HG02678 (cell line): ENCODE measurements at regions not wholly inside any gene's neighbourhood (a gene's known extent, or its start where the extent isn't known, plus 50 kb on each side); places are given as distances from the start of the nearest gene placed in this dataset.

Experiments used
- ATAC-seq: cut with Tn5 transposase; IDR thresholded peaks from one replicate; pipeline ENCODE4 v1.9.1; 2021; ENCODE audit warnings: mild to moderate bottlenecking, moderate library complexity; ENCODE audit not compliant: unreplicated experiment

GRCh38 chr2:67812682-67813081, 250.1 kb downstream of the C1D start:
- ATAC-seq, result no peak

GRCh38 chr2:67823726-67824125, 239.1 kb downstream of the C1D start:
- ATAC-seq, result no peak

DNA sequence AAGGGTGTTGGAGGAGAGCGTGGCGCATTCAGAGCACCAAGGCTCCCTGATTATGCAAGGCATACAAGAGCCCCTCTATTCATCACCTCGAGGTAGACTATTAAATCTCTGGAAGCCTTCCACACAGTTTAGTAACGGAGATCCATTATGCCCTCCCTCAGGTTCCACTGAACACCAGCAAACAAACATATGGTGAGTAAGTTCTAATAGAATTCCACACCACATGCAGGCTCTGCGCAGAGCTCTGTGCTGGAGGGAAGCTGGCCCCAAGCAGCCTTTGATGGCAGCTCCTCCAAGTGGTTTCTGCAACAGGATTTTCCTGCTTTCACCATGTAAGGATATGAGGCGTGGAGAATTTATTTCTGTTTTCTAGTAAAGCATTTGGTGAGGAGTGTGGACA, 238.6 kb downstream of the C1D start:
- ATAC-seq, result no peak

DNA sequence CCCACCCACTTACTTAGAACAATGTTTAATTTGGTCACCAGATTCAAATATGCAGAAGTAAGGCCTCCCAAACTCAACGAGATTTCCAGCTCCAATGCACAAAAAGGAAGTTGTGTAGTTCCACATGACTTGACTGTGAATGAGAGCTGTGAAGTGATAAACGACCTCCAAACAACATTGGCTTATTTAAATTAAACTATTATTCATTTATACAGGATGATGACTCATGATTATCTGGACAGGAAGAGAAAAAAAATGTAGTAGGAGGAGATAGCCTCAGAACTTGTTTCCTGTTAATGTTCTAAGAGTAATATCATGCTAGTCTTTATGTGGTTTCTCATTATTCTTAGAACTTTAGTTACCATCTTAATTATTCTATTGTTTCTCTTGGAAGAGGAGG, 237.3 kb downstream of the C1D start:
- no peak for ATAC-seq

DNA sequence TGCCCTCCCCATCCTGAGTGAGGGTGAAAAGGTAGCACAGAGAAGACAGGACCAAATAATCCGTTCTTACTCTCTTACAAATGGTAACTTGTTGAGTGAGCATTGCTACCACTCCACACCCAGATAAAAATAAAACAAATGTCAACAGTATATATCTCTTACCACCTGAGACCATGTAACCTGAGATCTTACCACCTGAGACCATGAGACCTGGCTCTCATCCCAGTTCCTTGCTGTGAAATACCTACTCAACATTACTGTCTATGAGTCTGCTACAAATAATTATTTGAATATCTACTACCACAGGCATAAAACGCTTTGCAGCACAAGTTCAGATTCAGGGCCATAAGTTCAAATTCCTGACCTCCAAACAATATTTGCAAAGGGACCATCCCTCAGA, 234.7 kb downstream of the C1D start:
- no peak for ATAC-seq

DNA sequence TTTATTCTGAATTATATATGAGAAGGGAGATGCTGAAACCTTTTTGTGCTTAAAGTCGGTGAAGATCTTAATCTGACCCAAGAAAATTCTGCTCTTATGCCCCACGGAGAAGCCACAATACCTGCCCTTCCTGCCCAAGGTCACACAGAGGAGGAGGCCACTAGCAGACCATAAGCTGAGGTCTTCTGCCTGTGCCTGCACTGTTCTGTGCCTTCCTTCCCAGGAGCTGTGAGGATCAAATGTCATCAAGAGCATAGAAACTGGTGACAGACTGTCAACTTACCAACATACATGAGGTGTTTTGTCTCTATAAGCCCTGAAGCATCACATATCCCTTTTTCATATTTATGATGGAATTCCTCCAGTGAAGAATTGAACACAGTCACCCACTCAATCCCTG, 233.3 kb downstream of the C1D start:
- no peak for ATAC-seq

GRCh38 chr2:67833632-67834031, 229.2 kb downstream of the C1D start:
- no peak for ATAC-seq

DNA sequence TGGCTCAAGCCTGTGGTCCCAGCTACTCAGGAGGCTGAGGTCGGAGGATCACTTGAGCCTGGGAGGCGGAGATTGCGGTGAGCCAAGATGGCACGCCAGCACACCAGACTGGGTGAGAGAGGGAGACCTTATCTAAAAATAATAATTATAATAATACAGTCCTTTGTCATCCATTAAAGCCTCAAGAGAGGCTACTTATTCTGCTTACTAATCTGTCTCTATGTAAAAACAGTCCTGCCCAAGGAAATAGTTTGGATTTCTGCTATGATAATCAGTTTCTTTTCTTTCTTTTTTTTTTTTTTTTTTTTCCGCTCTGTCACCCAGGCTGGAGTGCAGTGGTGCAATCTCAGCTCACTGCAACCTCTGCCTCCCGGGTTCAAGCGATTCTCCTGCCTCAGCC, 228.3 kb downstream of the C1D start:
- no peak for ATAC-seq

- no peak for ATAC-seq
Measured at GRCh38 chr2:67835266-67835665, 227.5 kb downstream of the C1D start.

- no peak for ATAC-seq
Measured at GRCh38 chr2:67836866-67837265, 225.9 kb downstream of the C1D start.

DNA sequence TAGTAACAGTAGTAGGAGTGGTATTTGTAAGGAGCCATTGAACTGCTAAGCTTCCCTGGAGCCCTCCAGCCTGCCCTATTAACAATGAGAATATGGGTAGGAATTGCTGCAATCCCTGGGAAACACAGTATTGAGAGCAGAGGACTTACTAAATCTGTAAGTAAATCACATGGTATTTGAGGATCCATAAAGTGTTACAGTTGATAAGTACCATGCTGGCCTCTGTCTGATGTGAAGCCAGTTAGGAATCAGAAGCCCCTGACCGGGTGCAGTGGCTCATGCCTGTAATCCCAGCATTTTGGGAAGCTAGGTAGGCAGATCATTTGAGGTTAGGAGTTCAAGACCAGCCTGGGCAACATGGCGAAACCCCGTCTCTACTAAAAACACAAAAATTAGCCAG, 224.6 kb downstream of the C1D start:
- ATAC-seq, result no peak

- no peak for ATAC-seq
Measured at GRCh38 chr2:67839242-67839641, 223.6 kb downstream of the C1D start.

DNA sequence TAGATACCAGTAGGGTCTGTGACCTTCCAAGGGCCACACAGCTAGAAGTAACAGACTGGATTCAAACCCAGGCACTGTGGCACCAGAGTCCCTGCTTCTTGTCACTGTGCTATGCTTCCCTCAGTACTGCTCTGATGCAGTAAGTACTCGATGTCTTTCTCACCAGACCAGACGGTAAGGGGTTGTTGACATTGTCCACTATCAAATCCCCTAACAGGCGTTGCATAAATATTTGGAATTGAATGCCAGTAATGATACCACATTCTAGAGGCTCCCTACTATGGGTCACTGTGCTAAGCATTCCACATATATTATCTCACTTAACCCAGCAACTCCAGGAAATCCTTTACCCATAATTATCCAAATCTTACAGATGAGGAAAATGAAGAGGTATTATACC, 223.1 kb downstream of the C1D start:
- no peak for ATAC-seq

DNA sequence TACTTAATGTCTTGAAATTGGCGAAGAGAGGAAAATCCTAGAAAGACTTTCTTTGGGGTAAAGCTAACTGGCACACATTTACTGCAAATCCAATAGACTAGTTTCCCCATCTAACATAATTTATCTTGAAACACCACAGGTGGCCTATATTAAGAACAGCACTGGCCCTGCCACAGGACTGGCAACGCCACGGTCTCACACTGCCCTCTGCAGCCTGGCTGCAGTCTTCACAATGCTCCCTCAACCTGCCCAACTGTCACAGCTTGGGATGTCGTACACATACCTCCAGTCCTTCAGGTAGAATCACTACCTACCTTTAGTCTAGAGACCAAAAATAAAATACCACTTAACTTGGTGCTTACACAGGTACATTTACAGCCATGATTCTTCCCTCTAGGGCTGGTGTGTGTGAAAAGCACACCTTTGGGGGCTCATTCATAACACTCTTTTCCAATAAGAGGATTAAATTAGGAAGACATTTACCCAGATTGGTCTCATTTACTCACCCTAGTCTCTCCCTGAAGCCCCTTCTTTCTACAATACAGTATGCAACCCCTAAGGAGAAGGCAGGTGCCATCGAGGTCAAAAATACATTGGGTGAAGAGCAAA, 222.2 kb downstream of the C1D start:
- ATAC-seq, result peak; percentile 66

DNA sequence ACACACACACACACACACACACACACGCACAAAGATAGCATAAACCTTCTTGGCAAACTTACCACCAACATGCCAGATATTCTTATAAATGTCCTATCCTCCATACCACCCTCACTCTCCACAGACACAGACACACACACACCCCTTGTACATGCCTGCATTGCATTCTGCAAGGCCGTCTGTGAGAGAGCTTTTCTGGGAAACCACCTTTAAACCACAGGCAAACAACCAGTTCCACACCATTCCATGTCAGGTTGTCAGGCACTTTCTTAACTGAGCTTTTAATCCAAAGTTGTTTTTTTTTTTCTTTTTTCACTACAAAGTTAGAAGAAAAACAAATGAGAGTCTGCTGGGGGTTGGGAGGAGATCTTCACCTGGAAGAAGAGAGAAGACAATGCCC, 221.1 kb downstream of the C1D start:
- ATAC-seq, result no peak

GRCh38 chr2:67842375-67842959, 220.3 kb downstream of the C1D start:
- ATAC-seq, result no peak

DNA sequence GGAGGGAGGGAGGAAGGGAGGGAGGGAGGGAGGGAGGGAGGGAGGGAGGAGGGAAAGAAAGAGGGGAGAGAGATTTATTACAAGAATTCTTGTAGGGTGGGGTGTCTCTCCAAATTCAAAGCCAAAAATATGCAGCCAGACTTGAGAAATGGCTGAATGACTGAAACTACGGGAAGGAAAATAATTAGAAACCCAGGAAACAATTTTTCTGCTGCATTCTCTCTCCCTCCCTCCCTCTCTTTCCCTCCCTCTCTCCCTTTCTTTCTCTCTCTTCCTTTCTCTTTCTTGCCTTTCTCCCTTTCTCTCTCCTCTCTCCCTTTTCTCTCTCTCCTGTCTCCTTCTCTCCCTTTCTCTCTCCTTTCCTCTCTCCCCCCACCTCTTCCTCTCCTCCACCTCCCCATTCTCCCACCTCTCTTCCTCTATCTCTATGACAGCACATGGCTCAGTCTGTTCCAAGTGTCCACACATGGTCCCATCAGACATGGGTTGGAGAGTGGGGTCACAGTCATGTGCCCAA, 218.7 kb downstream of the C1D start:
- ATAC-seq, result no peak

DNA sequence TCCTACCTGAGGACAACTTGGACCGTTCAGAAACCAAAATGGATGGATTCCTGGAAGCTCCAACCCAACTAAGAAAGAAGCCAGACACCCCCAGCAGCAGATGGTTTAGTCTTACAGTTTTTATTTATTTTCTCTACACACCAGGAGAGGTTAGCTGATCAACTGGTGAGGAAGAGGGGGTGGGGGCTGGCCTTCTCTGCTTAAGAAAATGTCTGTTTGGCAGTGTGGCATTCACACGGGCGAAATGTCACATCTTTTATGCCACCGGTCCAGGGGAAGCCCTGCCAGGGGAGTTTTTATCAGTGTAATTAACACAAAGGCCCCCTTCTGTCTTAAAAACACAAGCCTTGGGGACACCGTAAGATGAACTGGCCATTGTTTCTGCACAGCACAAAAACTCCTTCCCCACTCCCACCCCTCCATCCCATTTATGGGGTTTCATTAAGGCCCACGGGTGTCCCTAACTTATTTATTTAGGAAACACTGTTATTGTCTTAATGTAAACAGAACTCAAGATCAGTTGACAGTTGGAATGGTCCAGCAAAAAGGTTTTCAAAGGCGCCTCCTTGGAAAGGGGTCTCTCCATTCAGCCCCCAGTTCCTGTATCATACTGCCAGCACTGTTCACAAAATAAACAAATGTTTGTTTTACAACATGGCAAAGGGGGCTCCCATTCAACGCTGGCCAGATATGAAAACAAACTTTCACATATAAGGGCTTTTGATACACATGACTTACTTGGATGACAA, 217.0 kb downstream of the C1D start:
- no peak for ATAC-seq

DNA sequence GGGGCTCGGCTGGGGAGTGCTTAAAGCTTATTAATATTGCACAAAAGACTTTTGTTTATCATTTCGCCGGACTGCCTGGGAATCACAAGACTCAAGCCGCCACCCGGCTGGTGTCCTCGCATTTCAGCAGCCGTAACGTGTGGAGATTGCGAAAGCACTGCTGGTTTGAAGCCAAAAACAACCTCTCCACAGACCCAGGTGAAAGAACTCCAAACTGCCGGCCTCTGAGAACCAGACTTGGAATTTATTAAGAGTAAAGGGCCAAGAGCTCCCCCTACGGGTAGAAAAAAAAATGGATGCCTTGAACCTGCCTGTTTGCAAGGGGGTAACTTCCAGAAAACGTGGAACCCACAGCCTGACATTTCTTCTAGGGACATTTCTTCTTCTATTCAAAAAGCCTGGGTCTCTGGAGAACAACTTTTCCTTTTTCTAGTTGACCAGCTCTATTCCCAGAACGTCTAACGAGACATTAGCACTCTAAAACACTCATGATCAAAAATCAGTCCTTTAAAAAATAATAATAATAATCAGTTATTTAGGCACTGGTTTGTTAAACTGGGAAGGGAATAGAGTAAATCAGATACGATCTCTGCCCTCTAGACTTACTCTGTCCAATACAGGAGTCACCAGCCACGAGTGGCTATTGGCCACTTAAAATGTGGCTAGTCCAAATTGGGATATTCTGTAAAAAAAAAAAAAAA, 216.3 kb downstream of the C1D start:
- ATAC-seq, result peak; percentile 70

GRCh38 chr2:67848551-67849285, 214.1 kb downstream of the C1D start:
- ATAC-seq, result no peak

DNA sequence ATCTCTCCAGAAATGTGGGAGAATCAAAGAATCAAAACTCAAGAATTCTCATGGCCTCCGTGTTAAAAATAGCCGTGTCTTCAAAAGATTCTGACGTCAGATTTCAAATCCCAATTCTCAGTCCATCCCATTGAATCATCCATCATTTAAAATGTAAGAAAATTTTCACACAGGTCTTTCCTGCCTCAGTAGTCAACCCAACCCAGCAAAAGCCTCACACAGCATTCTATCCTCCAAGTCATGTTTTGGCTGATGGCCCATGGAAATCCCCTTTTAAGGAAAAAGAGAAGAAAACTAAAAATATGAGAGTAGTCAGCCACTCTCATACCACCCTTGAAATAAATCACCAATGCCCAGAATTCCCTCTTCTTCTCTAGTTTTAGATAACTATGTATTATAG, 211.8 kb downstream of the C1D start:
- no peak for ATAC-seq
